Ovary (tissue), 3 donors: ENCODE measurements at regions not wholly inside any gene's neighbourhood (a gene's known extent, or its start where the extent isn't known, plus 50 kb on each side); places are given as distances from the start of the nearest gene placed in this dataset.

Source experiments
- CTCF ChIP-seq, 3 donors: fragments of 450-650 bp in 2 of 3; fragments of 200-600 bp in 1 of 3; IDR thresholded peaks; one replicate each; pipeline versions ENCODE4 v1.5.1 to v1.8.0; 2016 to 2022; ENCODE audit warnings: antibody characterized with exemption in 3 of 3, mild to moderate bottlenecking in 1 of 3
- EP300 ChIP-seq: sonication (generic); formaldehyde crosslinking; IDR thresholded peaks from one replicate; pipeline ENCODE4 v1.6.1; 2017; ENCODE audit warnings: antibody characterized with exemption
- POLR2A ChIP-seq: fragments of 450-650 bp; IDR thresholded peaks from one replicate; pipeline ENCODE4 v1.6.1; 2017; ENCODE audit warnings: antibody characterized with exemption, mild to moderate bottlenecking, moderate library complexity
- donor health status: DM: no; HTN: no; CAD: no.

- TF ChIP-seq CTCF (IDR thresholded peaks at IDR 0.05) (no peak), POLR2A (no peak), EP300 (no peak)
Observed at GRCh38 chr18:2400701-2401196, 170.6 kb downstream of the METTL4 start.
